ENCODE measurements at regions not wholly inside any gene's neighbourhood (a gene's known extent, or its start where the extent isn't known, plus 50 kb on each side); places are given as distances from the start of the nearest gene placed in this dataset.

GRCh38 chr7:68800316-68800715, 798.0 kb upstream of the AUTS2 start (continued):
- no peak for TF ChIP-seq ZFHX2 (tag by site-specific recombination; conservative IDR thresholded peaks at IDR 0.05)

GRCh38 chr7:68805159-68805558, 793.1 kb upstream of the AUTS2 start:
- TF ChIP-seq ZNF658 (tag by site-specific recombination; IDR thresholded peaks at IDR 0.05) (no peak), ZNF843 (tag by site-specific recombination; IDR thresholded peaks at IDR 0.05) (no peak), KLF8 (tag by site-specific recombination; IDR thresholded peaks at IDR 0.05) (no peak), ZNF670 (tag by site-specific recombination; IDR thresholded peaks at IDR 0.05; ENCODE audit: low read depth) (no peak), ZNF521 (tag by site-specific recombination; IDR thresholded peaks at IDR 0.05) (no peak), ZNF18 (tag by site-specific recombination; IDR thresholded peaks at IDR 0.05) (no peak), ZSCAN16 (tag by site-specific recombination; IDR thresholded peaks at IDR 0.05) (no peak)
- H3K9me3 ChIP-seq (ENCODE audit: control insufficient read depth, insufficient read depth, low read depth, low read length) = no peaks in the 10 kb centered on the region
- POLR2A ChIA-PET = no interaction called here
- no peaks in the 10 kb centered on the region for H3K36me3 ChIP-seq (ENCODE audit: control insufficient read depth in 2 of 2, insufficient read depth in 1 of 2, low read length in 2 of 2)
- no peak overlapping the region for H3K27ac ChIP-seq (ENCODE audit: extremely low read depth, low read depth, low read length)
- no peaks in the 10 kb centered on the region for H3K4me1 ChIP-seq (ENCODE audit: control insufficient read depth, insufficient read depth, low read length)
- CTCF ChIA-PET = no interaction called here
- no peak overlapping the region for H3K4me3 ChIP-seq (ENCODE audit: low read depth, low read length)

GRCh38 chr7:68807666-68808065, 790.6 kb upstream of the AUTS2 start:
- CTCF ChIA-PET = no interaction called here
- no peaks in the 10 kb centered on the region for H3K36me3 ChIP-seq (ENCODE audit: control insufficient read depth in 2 of 2, insufficient read depth in 1 of 2, low read length in 2 of 2)
- H3K4me3 ChIP-seq (ENCODE audit: low read depth, low read length) = no peak overlapping the region
- TF ChIP-seq HOXA7 (CRISPR knock-in tag; IDR thresholded peaks at IDR 0.05; ENCODE audit: borderline replicate concordance) (no peak), ZNF488 (tag by site-specific recombination; IDR thresholded peaks at IDR 0.05) (no peak), ZNF391 (tag by site-specific recombination; IDR thresholded peaks at IDR 0.05; ENCODE audit: borderline replicate concordance, low read depth) (no peak), ZNF621 (tag by site-specific recombination; IDR thresholded peaks at IDR 0.05) (no peak), ZXDB (tag by site-specific recombination; IDR thresholded peaks at IDR 0.05) (no peak), ZNF416 (tag by site-specific recombination; IDR thresholded peaks at IDR 0.05) (no peak), ZSCAN5A (tag by site-specific recombination; IDR thresholded peaks at IDR 0.05) (no peak), ZNF221 (tag by site-specific recombination; IDR thresholded peaks at IDR 0.05; ENCODE audit: borderline replicate concordance) (no peak), RBAK (tag by site-specific recombination; IDR thresholded peaks at IDR 0.05) (no peak), ZNF623 (tag by site-specific recombination; IDR thresholded peaks at IDR 0.05) (no peak), ZNF518A (tag by site-specific recombination; conservative IDR thresholded peaks at IDR 0.05; ENCODE audit: low read depth) (no peak), ZNF701 (tag by site-specific recombination; IDR thresholded peaks at IDR 0.05) (no peak), ZBTB26 (tag by site-specific recombination; optimal IDR thresholded peaks at IDR 0.05) (no peak)
- POLR2A ChIA-PET = no interaction called here
- no peaks in the 10 kb centered on the region for H3K9me3 ChIP-seq (ENCODE audit: control insufficient read depth, insufficient read depth, low read depth, low read length)
- H3K27ac ChIP-seq (ENCODE audit: extremely low read depth, low read depth, low read length) = no peak overlapping the region
- H3K4me1 ChIP-seq (ENCODE audit: control insufficient read depth, insufficient read depth, low read length) = no peaks in the 10 kb centered on the region

Measured in HEK293 (cell line).